ENCODE measurements at regions not wholly inside any gene's neighbourhood (a gene's known extent, or its start where the extent isn't known, plus 50 kb on each side); places are given as distances from the start of the nearest gene placed in this dataset.

DNA sequence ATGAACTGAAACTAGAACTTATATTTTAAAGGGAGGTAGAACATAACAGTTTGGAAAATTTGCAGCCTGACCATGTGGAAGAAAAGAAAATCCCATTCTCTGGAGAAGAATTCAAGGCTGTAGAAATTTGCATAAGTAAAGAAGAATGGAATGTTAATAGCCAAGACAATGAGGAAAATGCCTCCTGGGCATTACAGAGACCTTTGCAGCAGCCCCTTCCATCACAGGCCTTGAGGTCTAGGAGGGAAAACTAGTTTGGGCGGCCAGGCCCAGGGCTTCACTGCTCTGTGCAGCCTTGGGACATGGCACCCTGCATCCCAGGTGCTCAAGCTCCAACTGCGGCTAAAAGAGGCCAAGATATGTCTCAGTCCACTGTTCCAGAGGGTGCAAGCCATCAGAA lies 1506.8 kb downstream of the PCDH18 start (continued):
- TF ChIP-seq, protein P1, sequence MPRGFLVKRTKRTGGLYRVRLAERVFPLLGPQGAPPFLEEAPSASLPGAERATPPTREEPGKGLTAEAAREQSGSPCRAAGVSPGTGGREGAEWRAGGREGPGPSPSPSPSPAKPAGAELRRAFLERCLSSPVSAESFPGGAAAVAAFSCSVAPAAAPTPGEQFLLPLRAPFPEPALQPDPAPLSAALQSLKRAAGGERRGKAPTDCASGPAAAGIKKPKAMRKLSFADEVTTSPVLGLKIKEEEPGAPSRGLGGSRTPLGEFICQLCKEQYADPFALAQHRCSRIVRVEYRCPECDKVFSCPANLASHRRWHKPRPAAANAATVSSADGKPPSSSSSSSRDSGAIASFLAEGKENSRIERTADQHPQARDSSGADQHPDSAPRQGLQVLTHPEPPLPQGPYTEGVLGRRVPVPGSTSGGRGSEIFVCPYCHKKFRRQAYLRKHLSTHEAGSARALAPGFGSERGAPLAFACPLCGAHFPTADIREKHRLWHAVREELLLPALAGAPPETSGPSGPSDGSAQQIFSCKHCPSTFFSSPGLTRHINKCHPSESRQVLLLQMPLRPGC (tag by site-specific recombination; IDR thresholded peaks at IDR 0.05): no peak
- TF ChIP-seq ZNF366 (tag by site-specific recombination; conservative IDR thresholded peaks at IDR 0.05): no peak
- TF ChIP-seq ZNF404 (tag by site-specific recombination; IDR thresholded peaks at IDR 0.05): no peak
- TF ChIP-seq SETDB1 (IDR thresholded peaks at IDR 0.05; ENCODE audit: insufficient read length, low read length): no peak

DNA sequence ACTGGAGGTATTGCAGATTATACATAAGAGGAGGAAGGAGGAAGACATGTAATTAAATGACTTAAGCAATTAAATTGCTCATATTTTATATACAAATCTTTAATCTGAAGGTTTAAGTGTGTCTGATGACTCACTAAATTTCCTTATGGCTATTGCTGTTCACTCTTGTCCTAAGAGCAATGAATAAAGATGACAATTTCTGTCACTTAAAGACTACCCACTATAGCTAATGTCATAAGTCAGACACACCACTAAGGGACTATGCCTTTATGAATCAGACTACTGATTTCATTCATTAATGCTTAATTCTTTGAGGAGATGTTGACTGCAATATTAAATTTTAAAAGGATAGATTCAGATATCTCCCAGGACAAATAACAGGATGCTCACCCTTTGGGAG lies 1514.7 kb downstream of the PCDH18 start:
- H3K9me3 ChIP-seq (ENCODE audit: control insufficient read depth, insufficient read depth, low read depth, low read length): no peaks in the 10 kb centered on the region
- POLR2A ChIA-PET: no interaction called here
- H3K27ac ChIP-seq (ENCODE audit: extremely low read depth, low read depth, low read length): no peak overlapping the region
- CTCF ChIA-PET: no interaction called here
- H3K36me3 ChIP-seq (ENCODE audit: control insufficient read depth in 2 of 2, insufficient read depth in 1 of 2, low read length in 2 of 2): no peaks in the 10 kb centered on the region
- TF ChIP-seq SP7 (tag by site-specific recombination; IDR thresholded peaks at IDR 0.05): no peak
- no peak for TF ChIP-seq SP3 (tag by site-specific recombination; IDR thresholded peaks at IDR 0.05)
- no peak for TF ChIP-seq SETDB1 (IDR thresholded peaks at IDR 0.05; ENCODE audit: insufficient read length, low read length)
- TF ChIP-seq ZNF501 (tag by site-specific recombination; IDR thresholded peaks at IDR 0.05): no peak
- no peak for TF ChIP-seq ZBTB7A (tag by site-specific recombination; IDR thresholded peaks at IDR 0.05; ENCODE audit: low read depth)
- no peak for TF ChIP-seq GLIS1 (tag by site-specific recombination; IDR thresholded peaks at IDR 0.05)
- TF ChIP-seq ZNF561 (tag by site-specific recombination; IDR thresholded peaks at IDR 0.05; ENCODE audit: borderline replicate concordance): no peak
- TF ChIP-seq, protein P2, sequence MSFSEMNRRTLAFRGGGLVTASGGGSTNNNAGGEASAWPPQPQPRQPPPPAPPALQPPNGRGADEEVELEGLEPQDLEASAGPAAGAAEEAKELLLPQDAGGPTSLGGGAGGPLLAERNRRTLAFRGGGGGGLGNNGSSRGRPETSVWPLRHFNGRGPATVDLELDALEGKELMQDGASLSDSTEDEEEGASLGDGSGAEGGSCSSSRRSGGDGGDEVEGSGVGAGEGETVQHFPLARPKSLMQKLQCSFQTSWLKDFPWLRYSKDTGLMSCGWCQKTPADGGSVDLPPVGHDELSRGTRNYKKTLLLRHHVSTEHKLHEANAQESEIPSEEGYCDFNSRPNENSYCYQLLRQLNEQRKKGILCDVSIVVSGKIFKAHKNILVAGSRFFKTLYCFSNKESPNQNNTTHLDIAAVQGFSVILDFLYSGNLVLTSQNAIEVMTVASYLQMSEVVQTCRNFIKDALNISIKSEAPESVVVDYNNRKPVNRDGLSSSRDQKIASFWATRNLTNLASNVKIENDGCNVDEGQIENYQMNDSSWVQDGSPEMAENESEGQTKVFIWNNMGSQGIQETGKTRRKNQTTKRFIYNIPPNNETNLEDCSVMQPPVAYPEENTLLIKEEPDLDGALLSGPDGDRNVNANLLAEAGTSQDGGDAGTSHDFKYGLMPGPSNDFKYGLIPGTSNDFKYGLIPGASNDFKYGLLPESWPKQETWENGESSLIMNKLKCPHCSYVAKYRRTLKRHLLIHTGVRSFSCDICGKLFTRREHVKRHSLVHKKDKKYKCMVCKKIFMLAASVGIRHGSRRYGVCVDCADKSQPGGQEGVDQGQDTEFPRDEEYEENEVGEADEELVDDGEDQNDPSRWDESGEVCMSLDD (tag by site-specific recombination; IDR thresholded peaks at IDR 0.05): no peak
- TF ChIP-seq KLF8 (tag by site-specific recombination; IDR thresholded peaks at IDR 0.05): no peak
- TF ChIP-seq, protein P3, sequence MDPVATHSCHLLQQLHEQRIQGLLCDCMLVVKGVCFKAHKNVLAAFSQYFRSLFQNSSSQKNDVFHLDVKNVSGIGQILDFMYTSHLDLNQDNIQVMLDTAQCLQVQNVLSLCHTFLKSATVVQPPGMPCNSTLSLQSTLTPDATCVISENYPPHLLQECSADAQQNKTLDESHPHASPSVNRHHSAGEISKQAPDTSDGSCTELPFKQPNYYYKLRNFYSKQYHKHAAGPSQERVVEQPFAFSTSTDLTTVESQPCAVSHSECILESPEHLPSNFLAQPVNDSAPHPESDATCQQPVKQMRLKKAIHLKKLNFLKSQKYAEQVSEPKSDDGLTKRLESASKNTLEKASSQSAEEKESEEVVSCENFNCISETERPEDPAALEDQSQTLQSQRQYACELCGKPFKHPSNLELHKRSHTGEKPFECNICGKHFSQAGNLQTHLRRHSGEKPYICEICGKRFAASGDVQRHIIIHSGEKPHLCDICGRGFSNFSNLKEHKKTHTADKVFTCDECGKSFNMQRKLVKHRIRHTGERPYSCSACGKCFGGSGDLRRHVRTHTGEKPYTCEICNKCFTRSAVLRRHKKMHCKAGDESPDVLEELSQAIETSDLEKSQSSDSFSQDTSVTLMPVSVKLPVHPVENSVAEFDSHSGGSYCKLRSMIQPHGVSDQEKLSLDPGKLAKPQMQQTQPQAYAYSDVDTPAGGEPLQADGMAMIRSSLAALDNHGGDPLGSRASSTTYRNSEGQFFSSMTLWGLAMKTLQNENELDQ (tag by site-specific recombination; IDR thresholded peaks at IDR 0.05; ENCODE audit: low read depth): no peak
- TF ChIP-seq ZBTB17 (tag by site-specific recombination; IDR thresholded peaks at IDR 0.05): no peak
- TF ChIP-seq, protein P4, sequence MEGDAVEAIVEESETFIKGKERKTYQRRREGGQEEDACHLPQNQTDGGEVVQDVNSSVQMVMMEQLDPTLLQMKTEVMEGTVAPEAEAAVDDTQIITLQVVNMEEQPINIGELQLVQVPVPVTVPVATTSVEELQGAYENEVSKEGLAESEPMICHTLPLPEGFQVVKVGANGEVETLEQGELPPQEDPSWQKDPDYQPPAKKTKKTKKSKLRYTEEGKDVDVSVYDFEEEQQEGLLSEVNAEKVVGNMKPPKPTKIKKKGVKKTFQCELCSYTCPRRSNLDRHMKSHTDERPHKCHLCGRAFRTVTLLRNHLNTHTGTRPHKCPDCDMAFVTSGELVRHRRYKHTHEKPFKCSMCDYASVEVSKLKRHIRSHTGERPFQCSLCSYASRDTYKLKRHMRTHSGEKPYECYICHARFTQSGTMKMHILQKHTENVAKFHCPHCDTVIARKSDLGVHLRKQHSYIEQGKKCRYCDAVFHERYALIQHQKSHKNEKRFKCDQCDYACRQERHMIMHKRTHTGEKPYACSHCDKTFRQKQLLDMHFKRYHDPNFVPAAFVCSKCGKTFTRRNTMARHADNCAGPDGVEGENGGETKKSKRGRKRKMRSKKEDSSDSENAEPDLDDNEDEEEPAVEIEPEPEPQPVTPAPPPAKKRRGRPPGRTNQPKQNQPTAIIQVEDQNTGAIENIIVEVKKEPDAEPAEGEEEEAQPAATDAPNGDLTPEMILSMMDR (tag by site-specific recombination; IDR thresholded peaks at IDR 0.05): no peak
- no peak for TF ChIP-seq ZNF558 (tag by site-specific recombination; IDR thresholded peaks at IDR 0.05)
- TF ChIP-seq KLF1 (tag by site-specific recombination; IDR thresholded peaks at IDR 0.05): no peak
- no peak for TF ChIP-seq ZNF2 (tag by site-specific recombination; IDR thresholded peaks at IDR 0.05)
- no peaks in the 10 kb centered on the region for H3K4me1 ChIP-seq (ENCODE audit: control insufficient read depth, insufficient read depth, low read length)
- H3K4me3 ChIP-seq (ENCODE audit: low read depth, low read length): no peak overlapping the region
